GM23338 (cell line): ENCODE measurements at regions not wholly inside any gene's neighbourhood (a gene's known extent, or its start where the extent isn't known, plus 50 kb on each side); places are given as distances from the start of the nearest gene placed in this dataset.

Source experiments
- ATAC-seq: fragments of 200-7000 bp; cut with Tn5 transposase; 3 replicates; pipeline ENCODE4 v1.9.1; 2020
- DNase-seq: peaks from one replicate; pipeline ENCODE4 v3.0.0-alpha.2; 2015; ENCODE audit warnings: low spot score
- H2AFZ ChIP-seq: fragments of 200-600 bp; sonication (generic); 2 replicates; pipeline ENCODE4 v1.8.0; 2016; ENCODE audit warnings: antibody characterized with exemption, mild to moderate bottlenecking, moderate library complexity
- H3F3A ChIP-seq: fragments of 200-600 bp; sonication (generic); replicated peaks from 2 replicates; pipeline ENCODE4 v1.8.0; 2017; ENCODE audit warnings: antibody characterized with exemption, mixed run types, low read depth
- H3K27ac ChIP-seq: fragments of 200-600 bp; sonication (generic); 2 replicates; pipeline ENCODE4 v1.6.1; 2016; ENCODE audit warnings: low read depth
- H3K27me3 ChIP-seq: fragments of 200-600 bp; sonication (generic); 2 replicates; pipeline ENCODE4 v1.8.0; 2016; ENCODE audit warnings: mild to moderate bottlenecking, mixed run types, moderate library complexity; ENCODE audit not compliant: insufficient read depth
- H3K36me3 ChIP-seq: fragments of 200-600 bp; sonication (generic); 2 replicates; pipeline ENCODE4 v1.8.0; 2016; ENCODE audit warnings: mild to moderate bottlenecking; ENCODE audit not compliant: insufficient read depth
- H3K4me1 ChIP-seq: fragments of 200-600 bp; sonication (generic); 2 replicates; pipeline ENCODE4 v1.8.0; 2016; ENCODE audit warnings: mild to moderate bottlenecking, moderate library complexity; ENCODE audit not compliant: insufficient read depth
- H3K4me2 ChIP-seq: fragments of 200-600 bp; sonication (generic); 2 replicates; pipeline ENCODE4 v1.7.1; 2017; ENCODE audit warnings: mixed run types
- H3K4me3 ChIP-seq: fragments of 200-600 bp; sonication (generic); 2 replicates; pipeline ENCODE4 v1.6.1; 2016; ENCODE audit warnings: mixed run types
- H3K79me2 ChIP-seq: fragments of 200-600 bp; sonication (generic); replicated peaks from 2 replicates; pipeline ENCODE4 v1.8.0; 2017; ENCODE audit warnings: mild to moderate bottlenecking; ENCODE audit not compliant: insufficient read depth
- H3K9me2 ChIP-seq: fragments of 200-600 bp; sonication (generic); 2 replicates; pipeline ENCODE4 v1.8.0; 2017; ENCODE audit not compliant: insufficient read depth
- H4K20me1 ChIP-seq: fragments of 200-600 bp; sonication (generic); replicated peaks from 2 replicates; pipeline ENCODE4 v1.8.0; 2017; ENCODE audit warnings: mild to moderate bottlenecking; ENCODE audit not compliant: insufficient read depth
- H3K27ac Mint-ChIP-seq: 2 replicates; pipeline ENCODE4 v1.8.0; 2020; ENCODE audit warnings: inconsistent platforms, mild to moderate bottlenecking, moderate library complexity, mixed read lengths
- H3K27me3 Mint-ChIP-seq: 3 replicates; pipeline ENCODE4 v1.8.0; 2022; ENCODE audit warnings: low read depth, mild to moderate bottlenecking, moderate library complexity, mixed read lengths, inconsistent platforms; ENCODE audit not compliant: insufficient read depth, poor library complexity
- H3K36me3 Mint-ChIP-seq: 3 replicates; pipeline ENCODE4 v1.8.0; 2021; ENCODE audit warnings: low read depth, mild to moderate bottlenecking, inconsistent platforms, moderate library complexity, mixed read lengths
- H3K4me1 Mint-ChIP-seq: 3 replicates; pipeline ENCODE4 v1.8.0; 2020; ENCODE audit warnings: mild to moderate bottlenecking, inconsistent platforms, mixed read lengths
- H3K4me3 Mint-ChIP-seq: 3 replicates; pipeline ENCODE4 v1.8.0; 2021; ENCODE audit warnings: moderate library complexity, mild to moderate bottlenecking, inconsistent platforms, mixed read lengths
- H3K9me3 Mint-ChIP-seq: 3 replicates; pipeline ENCODE4 v1.8.0; 2020; ENCODE audit warnings: moderate library complexity, mild to moderate bottlenecking, inconsistent platforms, mixed read lengths
- EZH2 ChIP-seq: fragments of 200-600 bp; sonication (generic); IDR thresholded peaks from one replicate; pipeline ENCODE4 v1.8.0; 2017; ENCODE audit warnings: antibody characterized with exemption, mild to moderate bottlenecking, low read depth; ENCODE audit not compliant: unreplicated experiment
- NANOG ChIP-seq: IDR thresholded peaks from 2 replicates; pipeline ENCODE4 v1.6.1; 2016; ENCODE audit warnings: antibody characterized with exemption, borderline replicate concordance
- ZNF114 ChIP-seq: fragments of 250-450 bp; sonication (Bioruptor Pico); IDR thresholded peaks from 2 replicates; pipeline ENCODE4 v1.5.0; 2020; ENCODE audit warnings: mild to moderate bottlenecking, moderate library complexity
- TF ChIP-seq, protein P1 (sequence below): fragments of 250-450 bp; sonication (Bioruptor Pico); IDR thresholded peaks from 2 replicates; pipeline ENCODE4 v1.5.0; 2020; ENCODE audit warnings: mild to moderate bottlenecking, moderate library complexity
- TF ChIP-seq, protein P2 (sequence below), 2 experiments: fragments of 200-600 bp in 1 of 2; sonication (generic) in 1 of 2; conservative IDR thresholded peaks; 2 replicates each; pipeline versions ENCODE4 v1.5.1 to v1.6.1; 2016 to 2017; ENCODE audit warnings: antibody characterized with exemption in 2 of 2, low read depth in 2 of 2, mild to moderate bottlenecking in 2 of 2, moderate library complexity in 1 of 2

DNA sequence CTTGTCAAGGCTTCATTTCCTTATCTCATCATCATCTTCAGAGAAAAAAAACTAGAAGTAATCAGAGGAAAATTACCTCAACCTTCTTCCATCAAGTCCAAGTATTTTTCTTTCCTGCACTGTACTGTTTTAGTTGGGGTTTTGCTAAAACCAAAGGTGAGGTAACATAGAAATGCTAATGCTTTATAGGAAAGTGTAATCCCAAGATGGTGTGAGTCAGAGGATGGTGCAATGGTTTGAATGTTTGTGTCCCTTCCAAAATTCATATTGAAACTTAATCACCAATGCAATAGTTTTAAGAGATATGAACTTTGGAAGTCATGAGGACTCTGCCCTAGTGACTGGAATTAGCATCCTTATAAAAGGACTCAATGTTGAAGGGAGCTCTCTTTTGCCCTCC is 79.5 kb downstream of the KBTBD8 start (continued):
- TF ChIP-seq, protein P1, sequence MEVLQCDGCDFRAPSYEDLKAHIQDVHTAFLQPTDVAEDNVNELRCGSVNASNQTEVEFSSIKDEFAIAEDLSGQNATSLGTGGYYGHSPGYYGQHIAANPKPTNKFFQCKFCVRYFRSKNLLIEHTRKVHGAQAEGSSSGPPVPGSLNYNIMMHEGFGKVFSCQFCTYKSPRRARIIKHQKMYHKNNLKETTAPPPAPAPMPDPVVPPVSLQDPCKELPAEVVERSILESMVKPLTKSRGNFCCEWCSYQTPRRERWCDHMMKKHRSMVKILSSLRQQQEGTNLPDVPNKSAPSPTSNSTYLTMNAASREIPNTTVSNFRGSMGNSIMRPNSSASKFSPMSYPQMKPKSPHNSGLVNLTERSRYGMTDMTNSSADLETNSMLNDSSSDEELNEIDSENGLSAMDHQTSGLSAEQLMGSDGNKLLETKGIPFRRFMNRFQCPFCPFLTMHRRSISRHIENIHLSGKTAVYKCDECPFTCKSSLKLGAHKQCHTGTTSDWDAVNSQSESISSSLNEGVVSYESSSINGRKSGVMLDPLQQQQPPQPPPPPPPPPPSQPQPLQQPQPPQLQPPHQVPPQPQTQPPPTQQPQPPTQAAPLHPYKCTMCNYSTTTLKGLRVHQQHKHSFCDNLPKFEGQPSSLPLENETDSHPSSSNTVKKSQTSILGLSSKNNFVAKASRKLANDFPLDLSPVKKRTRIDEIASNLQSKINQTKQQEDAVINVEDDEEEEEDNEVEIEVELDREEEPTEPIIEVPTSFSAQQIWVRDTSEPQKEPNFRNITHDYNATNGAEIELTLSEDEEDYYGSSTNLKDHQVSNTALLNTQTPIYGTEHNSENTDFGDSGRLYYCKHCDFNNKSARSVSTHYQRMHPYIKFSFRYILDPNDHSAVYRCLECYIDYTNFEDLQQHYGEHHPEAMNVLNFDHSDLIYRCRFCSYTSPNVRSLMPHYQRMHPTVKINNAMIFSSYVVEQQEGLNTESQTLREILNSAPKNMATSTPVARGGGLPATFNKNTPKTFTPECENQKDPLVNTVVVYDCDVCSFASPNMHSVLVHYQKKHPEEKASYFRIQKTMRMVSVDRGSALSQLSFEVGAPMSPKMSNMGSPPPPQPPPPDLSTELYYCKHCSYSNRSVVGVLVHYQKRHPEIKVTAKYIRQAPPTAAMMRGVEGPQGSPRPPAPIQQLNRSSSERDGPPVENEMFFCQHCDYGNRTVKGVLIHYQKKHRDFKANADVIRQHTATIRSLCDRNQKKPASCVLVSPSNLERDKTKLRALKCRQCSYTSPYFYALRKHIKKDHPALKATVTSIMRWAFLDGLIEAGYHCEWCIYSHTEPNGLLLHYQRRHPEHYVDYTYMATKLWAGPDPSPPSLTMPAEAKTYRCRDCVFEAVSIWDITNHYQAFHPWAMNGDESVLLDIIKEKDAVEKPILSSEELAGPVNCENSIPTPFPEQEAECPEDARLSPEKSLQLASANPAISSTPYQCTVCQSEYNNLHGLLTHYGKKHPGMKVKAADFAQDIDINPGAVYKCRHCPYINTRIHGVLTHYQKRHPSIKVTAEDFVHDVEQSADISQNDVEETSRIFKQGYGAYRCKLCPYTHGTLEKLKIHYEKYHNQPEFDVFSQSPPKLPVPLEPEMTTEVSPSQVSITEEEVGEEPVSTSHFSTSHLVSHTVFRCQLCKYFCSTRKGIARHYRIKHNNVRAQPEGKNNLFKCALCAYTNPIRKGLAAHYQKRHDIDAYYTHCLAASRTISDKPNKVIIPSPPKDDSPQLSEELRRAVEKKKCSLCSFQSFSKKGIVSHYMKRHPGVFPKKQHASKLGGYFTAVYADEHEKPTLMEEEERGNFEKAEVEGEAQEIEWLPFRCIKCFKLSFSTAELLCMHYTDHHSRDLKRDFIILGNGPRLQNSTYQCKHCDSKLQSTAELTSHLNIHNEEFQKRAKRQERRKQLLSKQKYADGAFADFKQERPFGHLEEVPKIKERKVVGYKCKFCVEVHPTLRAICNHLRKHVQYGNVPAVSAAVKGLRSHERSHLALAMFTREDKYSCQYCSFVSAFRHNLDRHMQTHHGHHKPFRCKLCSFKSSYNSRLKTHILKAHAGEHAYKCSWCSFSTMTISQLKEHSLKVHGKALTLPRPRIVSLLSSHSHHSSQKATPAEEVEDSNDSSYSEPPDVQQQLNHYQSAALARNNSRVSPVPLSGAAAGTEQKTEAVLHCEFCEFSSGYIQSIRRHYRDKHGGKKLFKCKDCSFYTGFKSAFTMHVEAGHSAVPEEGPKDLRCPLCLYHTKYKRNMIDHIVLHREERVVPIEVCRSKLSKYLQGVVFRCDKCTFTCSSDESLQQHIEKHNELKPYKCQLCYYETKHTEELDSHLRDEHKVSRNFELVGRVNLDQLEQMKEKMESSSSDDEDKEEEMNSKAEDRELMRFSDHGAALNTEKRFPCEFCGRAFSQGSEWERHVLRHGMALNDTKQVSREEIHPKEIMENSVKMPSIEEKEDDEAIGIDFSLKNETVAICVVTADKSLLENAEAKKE (CRISPR knock-in tag), result no peak
- TF ChIP-seq EZH2 (no peak), NANOG (no peak), ZNF114 (no peak)

DNA sequence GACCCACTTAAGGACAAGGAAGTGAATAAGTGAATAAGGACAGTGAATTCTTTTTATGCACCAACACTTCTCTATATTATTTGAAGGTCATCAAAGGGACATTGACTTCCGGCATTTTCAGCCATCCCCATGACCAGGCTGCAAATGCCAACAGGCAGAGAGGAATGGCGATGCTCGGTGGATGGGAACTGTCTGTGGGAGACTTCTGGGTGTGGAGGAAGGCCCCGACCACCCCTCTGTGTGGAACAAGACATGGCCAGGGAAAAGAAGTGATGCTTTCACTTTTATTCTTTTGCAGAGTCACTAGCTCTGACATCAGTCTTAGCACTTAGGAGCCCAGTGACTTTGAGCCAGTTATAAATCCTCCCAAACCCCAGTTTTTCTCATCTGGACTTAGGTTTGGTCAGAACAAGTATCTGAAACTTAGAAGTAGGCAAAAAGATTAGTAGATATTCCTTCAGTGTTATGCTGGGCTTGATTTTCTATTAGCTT is 84.5 kb downstream of the KBTBD8 start:
- H3K27ac ChIP-seq, result no peak overlapping the region
- H3F3A ChIP-seq, result no peaks in the 10 kb centered on the region
- H3K4me1 Mint-ChIP-seq, result peaks cover 3% of the 10 kb centered on the region; the same call in 1 of the 3 replicates
- H3K4me3 ChIP-seq, result no peak overlapping the region
- no peak overlapping the region for H3K4me3 Mint-ChIP-seq
- H4K20me1 ChIP-seq, result no peaks in the 10 kb centered on the region
- DNase-seq (no peak), ATAC-seq (no peak)
- no peaks in the 10 kb centered on the region for H3K4me1 ChIP-seq
- no peaks in the 10 kb centered on the region for H3K27me3 Mint-ChIP-seq
- no peaks in the 10 kb centered on the region for H3K27me3 ChIP-seq
- no peak overlapping the region for H3K4me2 ChIP-seq
- no peaks in the 10 kb centered on the region for H3K36me3 ChIP-seq
- no peaks in the 10 kb centered on the region; the same call in 2 of the 3 replicates for H3K9me3 Mint-ChIP-seq
- TF ChIP-seq, protein P2, sequence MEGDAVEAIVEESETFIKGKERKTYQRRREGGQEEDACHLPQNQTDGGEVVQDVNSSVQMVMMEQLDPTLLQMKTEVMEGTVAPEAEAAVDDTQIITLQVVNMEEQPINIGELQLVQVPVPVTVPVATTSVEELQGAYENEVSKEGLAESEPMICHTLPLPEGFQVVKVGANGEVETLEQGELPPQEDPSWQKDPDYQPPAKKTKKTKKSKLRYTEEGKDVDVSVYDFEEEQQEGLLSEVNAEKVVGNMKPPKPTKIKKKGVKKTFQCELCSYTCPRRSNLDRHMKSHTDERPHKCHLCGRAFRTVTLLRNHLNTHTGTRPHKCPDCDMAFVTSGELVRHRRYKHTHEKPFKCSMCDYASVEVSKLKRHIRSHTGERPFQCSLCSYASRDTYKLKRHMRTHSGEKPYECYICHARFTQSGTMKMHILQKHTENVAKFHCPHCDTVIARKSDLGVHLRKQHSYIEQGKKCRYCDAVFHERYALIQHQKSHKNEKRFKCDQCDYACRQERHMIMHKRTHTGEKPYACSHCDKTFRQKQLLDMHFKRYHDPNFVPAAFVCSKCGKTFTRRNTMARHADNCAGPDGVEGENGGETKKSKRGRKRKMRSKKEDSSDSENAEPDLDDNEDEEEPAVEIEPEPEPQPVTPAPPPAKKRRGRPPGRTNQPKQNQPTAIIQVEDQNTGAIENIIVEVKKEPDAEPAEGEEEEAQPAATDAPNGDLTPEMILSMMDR (conservative IDR thresholded peaks at IDR 0.05; ENCODE audit: low read depth in 2 of 2), result no peak
- no peaks in the 10 kb centered on the region for H3K79me2 ChIP-seq
- peaks cover 3% of the 10 kb centered on the region; the same call in 1 of the 3 replicates for H3K36me3 Mint-ChIP-seq
- H3K27ac Mint-ChIP-seq, result no peak overlapping the region
- H3K9me2 ChIP-seq, result peaks cover 15% of the 10 kb centered on the region; the same call in 1 of the 2 replicates
- 0 out of 2 replicates have a peak overlapping the region, but pooled peaks have one; percentile 3 for H2AFZ ChIP-seq
